C4-2B (cell line): ENCODE measurements at regions not wholly inside any gene's neighbourhood (a gene's known extent, or its start where the extent isn't known, plus 50 kb on each side); places are given as distances from the start of the nearest gene placed in this dataset.

Experiments used
- ZFX ChIP-seq: fragments of 450-650 bp; IDR thresholded peaks from 2 replicates; pipeline ENCODE4 v1.6.1; 2017
- TF ChIP-seq, protein P1 (sequence below): fragments of 450-650 bp; conservative IDR thresholded peaks from 2 replicates; pipeline ENCODE4 v1.5.1; 2017; ENCODE audit warnings: mild to moderate bottlenecking

DNA sequence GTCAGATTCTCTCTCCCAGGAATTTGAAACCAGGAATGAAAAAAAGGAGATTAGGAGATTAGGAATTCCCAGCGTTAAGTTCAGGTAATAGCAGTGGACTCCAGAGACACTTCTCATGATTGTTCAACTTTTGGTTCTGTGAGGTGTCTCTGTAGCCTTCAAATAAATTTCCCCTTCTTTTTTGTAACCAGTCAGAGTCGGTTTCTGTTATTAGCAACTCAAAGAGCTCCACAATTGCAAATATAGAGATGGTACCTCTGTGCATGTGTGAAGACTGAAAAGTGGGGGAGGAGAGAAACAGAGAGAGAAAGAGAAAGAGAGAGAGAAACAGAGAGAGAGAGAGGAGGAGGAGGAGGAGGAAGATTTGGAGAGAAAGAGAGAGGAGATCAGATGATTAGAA is 112.8 kb upstream of the STEAP1B start:
- TF ChIP-seq, protein P1, sequence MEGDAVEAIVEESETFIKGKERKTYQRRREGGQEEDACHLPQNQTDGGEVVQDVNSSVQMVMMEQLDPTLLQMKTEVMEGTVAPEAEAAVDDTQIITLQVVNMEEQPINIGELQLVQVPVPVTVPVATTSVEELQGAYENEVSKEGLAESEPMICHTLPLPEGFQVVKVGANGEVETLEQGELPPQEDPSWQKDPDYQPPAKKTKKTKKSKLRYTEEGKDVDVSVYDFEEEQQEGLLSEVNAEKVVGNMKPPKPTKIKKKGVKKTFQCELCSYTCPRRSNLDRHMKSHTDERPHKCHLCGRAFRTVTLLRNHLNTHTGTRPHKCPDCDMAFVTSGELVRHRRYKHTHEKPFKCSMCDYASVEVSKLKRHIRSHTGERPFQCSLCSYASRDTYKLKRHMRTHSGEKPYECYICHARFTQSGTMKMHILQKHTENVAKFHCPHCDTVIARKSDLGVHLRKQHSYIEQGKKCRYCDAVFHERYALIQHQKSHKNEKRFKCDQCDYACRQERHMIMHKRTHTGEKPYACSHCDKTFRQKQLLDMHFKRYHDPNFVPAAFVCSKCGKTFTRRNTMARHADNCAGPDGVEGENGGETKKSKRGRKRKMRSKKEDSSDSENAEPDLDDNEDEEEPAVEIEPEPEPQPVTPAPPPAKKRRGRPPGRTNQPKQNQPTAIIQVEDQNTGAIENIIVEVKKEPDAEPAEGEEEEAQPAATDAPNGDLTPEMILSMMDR = no peak
- no peak for TF ChIP-seq ZFX
